HCT116 (cell line): ENCODE measurements at regions not wholly inside any gene's neighbourhood (a gene's known extent, or its start where the extent isn't known, plus 50 kb on each side); places are given as distances from the start of the nearest gene placed in this dataset.

Experiments used
- CTCF ChIP-seq, 3 experiments: fragments of 200-600 bp in 1 of 3; sonication (generic) in 1 of 3; IDR thresholded peaks in 2 of 3; conservative IDR thresholded peaks in 1 of 3; 2 replicates each; pipeline ENCODE4 v1.5.1; 2012 to 2017; ENCODE audit warnings: low read depth in 2 of 3, low read length in 2 of 3, antibody characterized with exemption in 1 of 3, borderline replicate concordance in 1 of 3, control low read depth in 1 of 3, mild to moderate bottlenecking in 1 of 3, mixed read lengths in 1 of 3, mixed run types in 1 of 3, moderate library complexity in 1 of 3; ENCODE audit not compliant: insufficient read depth in 1 of 3
- EZH2 ChIP-seq: fragments of 200-600 bp; sonication (generic); IDR thresholded peaks from 2 replicates; pipeline ENCODE4 v1.6.1; 2017; ENCODE audit warnings: antibody characterized with exemption, mixed run types
- SIN3A ChIP-seq: IDR thresholded peaks from 2 replicates; pipeline ENCODE4 v1.6.1; 2012; ENCODE audit warnings: low read depth
- TCF7L2 ChIP-seq: IDR thresholded peaks from 2 replicates; pipeline ENCODE4 v1.7.0; 2011; ENCODE audit warnings: borderline replicate concordance, inconsistent platforms; ENCODE audit not compliant: insufficient read depth, insufficient read length; ENCODE audit errors: extremely low read depth
- TF ChIP-seq, protein P1 (sequence below): IDR thresholded peaks from 2 replicates; pipeline ENCODE4 v1.6.1; 2012
- TF ChIP-seq, protein P2 (sequence below): IDR thresholded peaks from 2 replicates; pipeline ENCODE4 v1.6.1; 2012

- TF ChIP-seq SIN3A (no peak), CTCF (IDR thresholded peaks at IDR 0.05 in 2 of 3, conservative IDR thresholded peaks at IDR 0.05 in 1 of 3; ENCODE audit: borderline replicate concordance in 1 of 3, insufficient read depth in 1 of 3, low read depth in 2 of 3, low read length in 2 of 3) (no peak), TCF7L2 (no peak), EZH2 (no peak)
- TF ChIP-seq, protein P1, sequence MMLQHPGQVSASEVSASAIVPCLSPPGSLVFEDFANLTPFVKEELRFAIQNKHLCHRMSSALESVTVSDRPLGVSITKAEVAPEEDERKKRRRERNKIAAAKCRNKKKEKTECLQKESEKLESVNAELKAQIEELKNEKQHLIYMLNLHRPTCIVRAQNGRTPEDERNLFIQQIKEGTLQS = no peak
- TF ChIP-seq, protein P2, sequence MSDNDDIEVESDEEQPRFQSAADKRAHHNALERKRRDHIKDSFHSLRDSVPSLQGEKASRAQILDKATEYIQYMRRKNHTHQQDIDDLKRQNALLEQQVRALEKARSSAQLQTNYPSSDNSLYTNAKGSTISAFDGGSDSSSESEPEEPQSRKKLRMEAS = no peak
Measured at GRCh38 chr6:142676027-142676443, 268.9 kb downstream of the HIVEP2 start.
